Parathyroid adenoma (tissue), 2 donors: ENCODE measurements at regions not wholly inside any gene's neighbourhood (a gene's known extent, or its start where the extent isn't known, plus 50 kb on each side); places are given as distances from the start of the nearest gene placed in this dataset.

Experiments used
- H2AFZ ChIP-seq: fragments of 300-600 bp; sonication (generic); one replicate; pipeline ENCODE4 v1.7.0; 2017; ENCODE audit warnings: antibody characterized with exemption, mild to moderate bottlenecking
- H3K27ac ChIP-seq: fragments of 300-600 bp; sonication (generic); one replicate; pipeline ENCODE4 v1.7.0; 2017
- H3K27me3 ChIP-seq: fragments of 300-600 bp; sonication (generic); one replicate; pipeline ENCODE4 v1.7.0; 2017; ENCODE audit warnings: low read length; ENCODE audit not compliant: control insufficient read depth, insufficient read depth
- H3K36me3 ChIP-seq: fragments of 300-600 bp; sonication (generic); one replicate; pipeline ENCODE4 v1.7.0; 2017; ENCODE audit warnings: low read length; ENCODE audit not compliant: control insufficient read depth, insufficient read depth
- H3K4me1 ChIP-seq: fragments of 300-600 bp; sonication (generic); one replicate; pipeline ENCODE4 v1.7.0; 2017; ENCODE audit warnings: control low read depth
- H3K4me2 ChIP-seq: fragments of 300-600 bp; sonication (generic); one replicate; pipeline ENCODE4 v1.7.0; 2017; ENCODE audit warnings: low read length
- H3K4me3 ChIP-seq: fragments of 300-600 bp; sonication (generic); one replicate; pipeline ENCODE4 v1.7.0; 2017; ENCODE audit warnings: low read depth, low read length
- H3K79me2 ChIP-seq: fragments of 300-600 bp; sonication (generic); one replicate; pipeline ENCODE4 v1.7.0; 2017; ENCODE audit warnings: control low read depth
- H3K9ac ChIP-seq: fragments of 300-600 bp; sonication (generic); one replicate; pipeline ENCODE4 v1.7.0; 2017; ENCODE audit warnings: mild to moderate bottlenecking
- H3K9me3 ChIP-seq: fragments of 300-600 bp; sonication (generic); one replicate; pipeline ENCODE4 v1.7.0; 2017; ENCODE audit warnings: low read length; ENCODE audit not compliant: control insufficient read depth
- CTCF ChIP-seq: fragments of 300-600 bp; sonication (generic); IDR thresholded peaks from one replicate; pipeline ENCODE4 v1.7.0; 2017; ENCODE audit warnings: antibody characterized with exemption, mild to moderate bottlenecking
- donor health status: primary hyperparathyroidism.

GRCh38 chr1:88204111-88204510 is 480.0 kb upstream of the PKN2 start:
- no peak for TF ChIP-seq CTCF
- H2AFZ ChIP-seq = no peak overlapping the region
- H3K27ac ChIP-seq = no peak overlapping the region
- H3K79me2 ChIP-seq = no peaks in the 10 kb centered on the region
- no peaks in the 10 kb centered on the region for H3K9me3 ChIP-seq
- no peak overlapping the region for H3K9ac ChIP-seq
- H3K36me3 ChIP-seq = no peaks in the 10 kb centered on the region
- H3K4me2 ChIP-seq = no peak overlapping the region
- no peak overlapping the region for H3K4me3 ChIP-seq
- H3K4me1 ChIP-seq = no peaks in the 10 kb centered on the region
- no peaks in the 10 kb centered on the region for H3K27me3 ChIP-seq

DNA sequence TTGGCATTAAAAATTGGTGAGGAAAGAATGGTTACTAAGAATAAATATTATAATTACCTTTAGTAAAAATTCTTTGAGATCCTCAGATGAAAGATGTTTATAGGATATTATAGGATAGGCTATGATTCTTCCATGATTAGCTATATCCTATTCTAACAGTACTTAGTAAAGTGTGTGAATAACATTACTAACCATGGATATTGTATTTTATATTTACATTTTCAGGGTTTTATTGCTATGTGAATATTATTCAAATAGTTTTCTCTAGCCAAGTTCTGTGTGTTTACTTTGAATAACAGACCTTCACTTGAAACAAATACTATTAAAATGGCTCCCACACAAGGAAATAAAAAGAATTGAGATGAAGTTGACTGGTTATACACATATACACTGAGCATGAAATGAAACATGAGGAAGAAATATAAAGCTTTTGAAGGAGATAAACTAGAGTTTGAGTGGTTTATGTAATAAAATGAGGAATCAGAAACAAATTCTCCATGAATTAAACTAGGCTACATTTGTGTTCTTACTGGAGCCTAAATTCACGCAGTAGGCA is 479.4 kb upstream of the PKN2 start:
- Histone ChIP-seq H3K27ac (no peak overlapping the region), H3K27me3 (no peaks in the 10 kb centered on the region), H3K9me3 (no peaks in the 10 kb centered on the region), H3K79me2 (no peaks in the 10 kb centered on the region), H2AFZ (no peak overlapping the region), H3K36me3 (no peaks in the 10 kb centered on the region), H3K4me2 (no peak overlapping the region), H3K4me1 (no peaks in the 10 kb centered on the region), H3K9ac (no peak overlapping the region), H3K4me3 (no peak overlapping the region)
- no peak for TF ChIP-seq CTCF

- H3K79me2 ChIP-seq = no peaks in the 10 kb centered on the region
- H3K4me2 ChIP-seq = no peak overlapping the region
- no peaks in the 10 kb centered on the region for H3K4me1 ChIP-seq
- TF ChIP-seq CTCF = no peak
- no peaks in the 10 kb centered on the region for H3K27me3 ChIP-seq
- no peak overlapping the region for H3K27ac ChIP-seq
- no peaks in the 10 kb centered on the region for H3K9me3 ChIP-seq
- no peak overlapping the region for H3K4me3 ChIP-seq
- no peaks in the 10 kb centered on the region for H3K36me3 ChIP-seq
- H2AFZ ChIP-seq = no peak overlapping the region
- no peak overlapping the region for H3K9ac ChIP-seq
Measured at GRCh38 chr1:88208389-88208788, 475.7 kb upstream of the PKN2 start.

GRCh38 chr1:88210103-88210787 is 473.8 kb upstream of the PKN2 start:
- H3K9me3 ChIP-seq = no peaks in the 10 kb centered on the region
- H3K4me3 ChIP-seq = no peak overlapping the region
- no peak overlapping the region for H3K4me2 ChIP-seq
- no peaks in the 10 kb centered on the region for H3K79me2 ChIP-seq
- H3K27ac ChIP-seq = no peak overlapping the region
- no peak for TF ChIP-seq CTCF
- no peak overlapping the region for H3K9ac ChIP-seq
- no peak overlapping the region for H2AFZ ChIP-seq
- no peaks in the 10 kb centered on the region for H3K27me3 ChIP-seq
- H3K36me3 ChIP-seq = no peaks in the 10 kb centered on the region
- no peaks in the 10 kb centered on the region for H3K4me1 ChIP-seq

DNA sequence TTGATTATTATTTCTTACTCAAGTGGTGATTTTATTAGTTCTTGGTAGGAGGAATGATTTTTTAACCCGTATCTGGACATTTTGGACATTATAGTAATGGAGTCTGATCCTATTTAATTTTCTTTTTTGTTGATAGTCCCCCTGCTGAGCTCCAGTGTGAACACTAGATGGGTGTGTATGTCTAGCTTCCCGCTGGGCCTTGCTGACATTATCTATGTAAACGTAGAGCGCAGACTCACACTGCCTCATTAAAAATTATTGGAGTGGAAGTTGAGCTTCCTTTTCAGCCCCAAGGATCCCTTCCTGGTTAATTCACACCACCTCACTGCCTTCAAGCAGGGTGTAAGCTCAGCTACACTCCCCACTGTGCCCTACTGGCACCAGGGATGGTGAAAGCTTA is 467.6 kb upstream of the PKN2 start:
- Histone ChIP-seq H3K36me3 (no peaks in the 10 kb centered on the region), H3K79me2 (no peaks in the 10 kb centered on the region), H3K27ac (no peak overlapping the region), H3K4me2 (no peak overlapping the region), H2AFZ (no peak overlapping the region), H3K9me3 (no peaks in the 10 kb centered on the region), H3K4me1 (no peaks in the 10 kb centered on the region), H3K9ac (no peak overlapping the region), H3K27me3 (no peaks in the 10 kb centered on the region), H3K4me3 (no peak overlapping the region)
- TF ChIP-seq CTCF = no peak
